Thoracic aorta (tissue), 2 donors: ENCODE measurements at regions not wholly inside any gene's neighbourhood (a gene's known extent, or its start where the extent isn't known, plus 50 kb on each side); places are given as distances from the start of the nearest gene placed in this dataset.
"Not testable (repeated sequence)": the region's sequence is repeated elsewhere in the genome, so short reads cannot be mapped to it uniquely, and the experiment has no call there.

Source experiments
- ATAC-seq: fragments of 150-250 bp; one replicate; pipeline ENCODE4 v1.8.0; 2017; ENCODE audit warnings: low read depth; ENCODE audit not compliant: insufficient number of reproducible peaks, low FRiP score
- DNase-seq: peaks from one replicate; pipeline ENCODE4 v3.0.0-alpha.2; 2020; ENCODE audit warnings: low spot score
- H3K27ac ChIP-seq, 2 donors: fragments of 200-600 bp; sonication (generic); 1 replicate in 1 of 2; 2 replicates in 1 of 2; pipeline ENCODE4 v1.5.1; 2016; ENCODE audit warnings: mild to moderate bottlenecking in 2 of 2, moderate library complexity in 2 of 2
- H3K27me3 ChIP-seq: fragments of 200-600 bp; sonication (generic); replicated peaks from 2 replicates; pipeline ENCODE4 v1.6.0; 2016; ENCODE audit warnings: mild to moderate bottlenecking; ENCODE audit not compliant: insufficient read depth
- H3K36me3 ChIP-seq: fragments of 200-600 bp; sonication (generic); one replicate; pipeline ENCODE4 v1.5.1; 2016
- H3K4me1 ChIP-seq, 2 donors: fragments of 200-600 bp; sonication (generic); 1 replicate in 1 of 2; 2 replicates in 1 of 2; pipeline versions ENCODE4 v1.5.1 to v1.6.0; 2016; ENCODE audit warnings: low read depth in 2 of 2, mild to moderate bottlenecking in 1 of 2; ENCODE audit not compliant: control insufficient read depth in 1 of 2
- H3K4me3 ChIP-seq: fragments of 200-600 bp; sonication (generic); 2 replicates; pipeline ENCODE4 v1.5.1; 2016; ENCODE audit warnings: mild to moderate bottlenecking
- H3K9me3 ChIP-seq: fragments of 200-600 bp; sonication (generic); 2 replicates; pipeline ENCODE4 v1.5.1; 2016
- TF ChIP-seq, protein P1 (sequence below): fragments of 200-600 bp; sonication (generic); IDR thresholded peaks from one replicate; pipeline ENCODE4 v1.5.1; 2019; ENCODE audit warnings: antibody characterized with exemption

DNA sequence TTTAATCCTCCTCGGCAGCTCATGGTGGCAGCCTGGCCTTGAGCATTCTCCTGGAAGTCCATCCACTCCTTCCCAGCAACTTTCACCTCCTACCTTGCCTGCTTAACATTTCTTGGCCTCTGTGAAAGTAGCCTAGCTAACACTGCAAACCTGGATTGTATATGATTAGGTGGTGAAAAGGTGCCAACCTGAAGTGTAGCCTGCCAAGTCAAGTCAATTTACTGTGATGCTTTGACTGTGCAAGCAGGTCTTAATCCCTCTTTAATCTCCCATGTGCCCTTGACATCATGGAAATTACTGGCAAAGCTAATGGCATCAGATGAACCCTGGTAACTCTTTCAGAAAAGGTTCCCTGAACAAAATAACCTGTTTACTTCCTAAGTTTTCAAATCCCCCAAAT lies 169.7 kb upstream of the NR2F2 start:
- Histone ChIP-seq H3K4me1 (peaks cover 0 to 18% of the 10 kb centered on the region in 2 donors), H3K9me3 (no peaks in the 10 kb centered on the region), H3K4me3 (no peak overlapping the region), H3K27ac (no peak overlapping the region), H3K36me3 (no peaks in the 10 kb centered on the region), H3K27me3 (no peaks in the 10 kb centered on the region)
- ATAC-seq (no peak), DNase-seq (no peak)
- TF ChIP-seq, protein P1, sequence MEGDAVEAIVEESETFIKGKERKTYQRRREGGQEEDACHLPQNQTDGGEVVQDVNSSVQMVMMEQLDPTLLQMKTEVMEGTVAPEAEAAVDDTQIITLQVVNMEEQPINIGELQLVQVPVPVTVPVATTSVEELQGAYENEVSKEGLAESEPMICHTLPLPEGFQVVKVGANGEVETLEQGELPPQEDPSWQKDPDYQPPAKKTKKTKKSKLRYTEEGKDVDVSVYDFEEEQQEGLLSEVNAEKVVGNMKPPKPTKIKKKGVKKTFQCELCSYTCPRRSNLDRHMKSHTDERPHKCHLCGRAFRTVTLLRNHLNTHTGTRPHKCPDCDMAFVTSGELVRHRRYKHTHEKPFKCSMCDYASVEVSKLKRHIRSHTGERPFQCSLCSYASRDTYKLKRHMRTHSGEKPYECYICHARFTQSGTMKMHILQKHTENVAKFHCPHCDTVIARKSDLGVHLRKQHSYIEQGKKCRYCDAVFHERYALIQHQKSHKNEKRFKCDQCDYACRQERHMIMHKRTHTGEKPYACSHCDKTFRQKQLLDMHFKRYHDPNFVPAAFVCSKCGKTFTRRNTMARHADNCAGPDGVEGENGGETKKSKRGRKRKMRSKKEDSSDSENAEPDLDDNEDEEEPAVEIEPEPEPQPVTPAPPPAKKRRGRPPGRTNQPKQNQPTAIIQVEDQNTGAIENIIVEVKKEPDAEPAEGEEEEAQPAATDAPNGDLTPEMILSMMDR, result no peak

DNA sequence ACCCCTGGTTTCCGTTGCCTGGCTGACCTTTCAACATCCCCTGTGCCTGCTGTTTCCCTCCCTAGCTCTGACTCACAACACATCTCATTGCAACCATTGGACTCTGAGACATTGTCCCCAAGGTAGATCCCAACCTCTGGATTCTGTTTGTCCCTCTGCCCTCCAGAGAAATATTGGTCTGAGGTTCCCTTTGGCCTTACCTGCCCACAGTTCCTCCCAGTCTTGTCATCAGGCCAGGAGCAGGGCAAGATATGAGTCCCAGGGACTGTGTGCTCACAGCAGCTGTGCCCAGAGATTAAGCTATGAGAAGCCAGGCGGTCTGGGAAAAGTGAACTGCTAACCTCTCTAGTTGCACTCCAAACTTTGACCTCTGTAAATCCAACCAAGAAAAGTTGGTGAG lies 168.2 kb upstream of the NR2F2 start:
- H3K27ac ChIP-seq, result no peak overlapping the region
- TF ChIP-seq, protein P1, result no peak
- H3K4me1 ChIP-seq, result peaks cover 0 to 27% of the 10 kb centered on the region in 2 donors
- no peak overlapping the region for H3K4me3 ChIP-seq
- no peaks in the 10 kb centered on the region for H3K36me3 ChIP-seq
- H3K9me3 ChIP-seq, result no peaks in the 10 kb centered on the region
- H3K27me3 ChIP-seq, result no peaks in the 10 kb centered on the region
- DNase-seq (no peak), ATAC-seq (no peak)

DNA sequence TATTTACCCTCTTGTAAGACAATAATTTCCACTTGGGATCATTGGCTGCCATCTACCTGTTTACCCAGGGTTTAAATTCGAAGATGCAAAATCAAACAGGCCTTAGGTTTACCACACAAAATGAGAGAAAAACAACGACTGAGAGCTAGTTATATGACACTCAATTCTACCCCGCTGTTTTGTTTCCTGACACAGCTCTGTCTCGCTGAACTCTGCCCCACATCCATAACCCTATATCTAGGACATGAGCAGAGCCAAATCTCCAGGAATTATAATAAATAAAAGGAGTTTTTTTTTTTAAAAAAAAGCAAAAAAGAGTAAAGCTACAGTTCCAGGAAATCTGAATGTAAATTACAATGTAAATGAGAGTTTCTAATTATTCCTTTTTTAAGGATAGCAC lies 165.4 kb upstream of the NR2F2 start:
- ATAC-seq, result no peak
- H3K27me3 ChIP-seq, result no peaks in the 10 kb centered on the region
- TF ChIP-seq, protein P1, result no peak
- no peak overlapping the region for H3K4me3 ChIP-seq
- H3K27ac ChIP-seq, result no peak overlapping the region
- no peaks in the 10 kb centered on the region for H3K9me3 ChIP-seq
- H3K4me1 ChIP-seq, result peaks cover 0 to 19% of the 10 kb centered on the region in 2 donors
- no peaks in the 10 kb centered on the region for H3K36me3 ChIP-seq
- DNase-seq, result no peak

DNA sequence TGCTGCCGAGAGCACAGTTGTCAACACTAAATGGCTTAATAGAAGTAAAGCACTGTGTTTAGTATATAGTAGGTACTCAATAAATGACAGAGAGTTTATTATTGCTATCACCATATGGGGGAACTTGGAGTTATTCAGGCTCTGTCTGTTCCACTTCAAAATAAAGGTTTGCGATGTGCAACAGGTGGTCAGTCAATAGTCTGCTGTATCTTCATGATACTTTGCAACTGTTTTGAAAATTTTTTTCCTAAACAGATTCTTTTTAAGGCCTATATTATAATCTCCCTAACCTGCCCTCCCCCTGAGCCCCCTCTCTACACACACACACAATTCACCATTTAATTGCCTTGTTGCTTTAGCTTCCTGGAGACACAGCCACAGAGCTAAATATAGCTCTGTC lies 164.7 kb upstream of the NR2F2 start:
- Histone ChIP-seq H3K27ac (no peak overlapping the region), H3K9me3 (no peaks in the 10 kb centered on the region), H3K27me3 (no peaks in the 10 kb centered on the region), H3K4me3 (no peak overlapping the region), H3K4me1 (peaks cover 0 to 14% of the 10 kb centered on the region in 2 donors), H3K36me3 (no peaks in the 10 kb centered on the region)
- ATAC-seq (no peak), DNase-seq (no peak)
- TF ChIP-seq, protein P1, result no peak

DNA sequence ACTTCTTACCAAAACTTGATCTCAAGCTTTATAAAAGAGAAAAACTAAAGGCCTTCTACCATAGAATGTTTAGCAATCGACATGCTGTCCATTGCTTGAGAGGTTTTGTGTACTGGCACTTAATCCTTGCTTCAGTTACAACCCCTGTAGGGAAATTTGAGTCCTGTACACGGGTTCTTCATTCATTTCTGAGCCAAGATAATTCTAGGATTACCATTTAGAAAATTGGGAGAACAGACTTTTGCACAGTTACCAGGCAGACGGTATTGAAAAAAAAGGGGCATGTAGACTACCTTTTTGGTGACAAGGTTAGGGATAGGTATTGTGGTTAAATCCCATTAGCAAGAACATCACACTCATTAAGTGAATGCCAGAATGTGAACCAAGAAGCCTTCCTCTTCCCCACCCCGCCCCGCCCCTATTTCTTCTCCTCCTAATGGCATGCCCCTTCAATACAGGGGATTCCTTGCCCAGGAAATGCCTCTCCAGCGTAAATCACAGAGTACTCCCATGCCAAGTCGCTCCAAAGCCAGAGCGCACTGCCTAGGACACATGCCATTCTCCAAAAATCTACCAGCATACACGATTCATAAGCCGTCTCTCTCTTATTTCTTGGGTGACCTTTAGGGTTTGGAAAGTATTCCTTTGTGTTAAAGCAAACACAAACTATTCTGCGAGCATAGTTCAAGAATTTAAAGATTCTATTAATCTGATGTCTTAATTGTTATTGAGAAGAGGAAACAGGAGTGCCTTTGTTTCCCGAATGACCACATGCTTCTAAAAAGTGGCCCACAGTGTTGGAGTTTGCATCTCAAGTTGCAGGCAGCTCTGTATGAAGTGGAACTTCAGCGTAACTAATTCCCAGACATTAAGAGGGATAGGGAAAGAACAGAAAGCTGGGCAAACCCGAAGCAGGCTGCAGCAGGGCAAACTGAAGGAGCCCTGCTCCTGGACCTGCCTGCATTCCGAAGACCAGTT lies 164.0 kb upstream of the NR2F2 start:
- Histone ChIP-seq H3K27ac (no peak overlapping the region), H3K4me3 (no peak overlapping the region)
- ATAC-seq, result no peak

DNA sequence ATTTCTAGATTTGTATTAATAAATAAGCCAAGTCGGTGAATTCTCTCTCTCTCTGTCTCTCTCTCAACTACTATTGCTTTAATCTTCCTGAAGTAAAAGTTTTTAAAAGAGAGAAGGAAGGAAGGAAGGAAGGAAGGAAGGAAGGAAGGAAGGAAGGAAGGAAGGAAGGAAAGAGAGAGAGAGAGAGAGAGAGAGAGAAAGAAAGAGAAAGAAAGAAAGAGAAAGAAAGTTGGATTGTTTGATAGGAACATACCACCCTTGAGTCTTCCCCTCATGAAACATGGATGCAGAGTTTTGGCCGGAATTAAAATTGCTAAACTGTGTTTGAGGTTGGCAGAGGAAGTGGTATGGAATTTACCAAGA lies 159.9 kb upstream of the NR2F2 start:
- ATAC-seq, H3K36me3 ChIP-seq, H3K4me3 ChIP-seq, H3K27me3 ChIP-seq, DNase-seq, H3K27ac ChIP-seq, H3K9me3 ChIP-seq: not testable (repeated sequence)
- peaks cover 0 to 11% of the 10 kb centered on the region in 2 donors for H3K4me1 ChIP-seq

More for the DNA sequence above, 164.0 kb upstream of the NR2F2 start:
- Histone ChIP-seq H3K4me1 (peaks cover 0 to 12% of the 10 kb centered on the region in 2 donors), H3K36me3 (no peaks in the 10 kb centered on the region), H3K27me3 (no peaks in the 10 kb centered on the region), H3K9me3 (no peaks in the 10 kb centered on the region)
- no peak for DNase-seq
- TF ChIP-seq, protein P1, result no peak
